GM18505 (cell line): ENCODE measurements at regions not wholly inside any gene's neighbourhood (a gene's known extent, or its start where the extent isn't known, plus 50 kb on each side); places are given as distances from the start of the nearest gene placed in this dataset.

Experiments
- ATAC-seq: cut with Tn5 transposase; IDR thresholded peaks from one replicate; pipeline ENCODE4 v1.9.1; 2021; ENCODE audit not compliant: unreplicated experiment
- POLR2A ChIP-seq: IDR thresholded peaks from 4 replicates; pipeline ENCODE4 v1.6.1; 2011; ENCODE audit warnings: borderline replicate concordance; ENCODE audit not compliant: insufficient read depth, insufficient read length; ENCODE audit errors: extremely low read depth

DNA sequence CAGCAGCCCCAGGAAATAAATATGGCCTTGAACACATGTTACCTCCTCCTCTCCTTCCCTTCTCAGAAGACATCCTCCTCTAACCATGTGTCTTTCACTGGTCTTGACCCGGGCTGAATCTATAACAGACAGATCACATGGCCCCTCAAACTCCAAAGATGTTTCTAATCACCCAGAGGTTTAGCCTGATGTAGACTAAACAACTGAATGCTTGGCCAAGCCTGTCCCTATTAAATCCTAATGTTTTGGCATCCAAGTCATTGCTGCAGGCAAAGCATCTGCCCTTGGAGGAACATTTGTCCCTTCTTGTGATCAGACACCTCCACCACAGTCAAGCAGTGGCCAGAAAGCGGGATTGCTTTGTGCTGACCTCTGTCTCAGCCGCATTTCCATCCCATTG is 65.5 kb downstream of the ANKRD60 start:
- TF ChIP-seq POLR2A: no peak
- ATAC-seq: no peak

DNA sequence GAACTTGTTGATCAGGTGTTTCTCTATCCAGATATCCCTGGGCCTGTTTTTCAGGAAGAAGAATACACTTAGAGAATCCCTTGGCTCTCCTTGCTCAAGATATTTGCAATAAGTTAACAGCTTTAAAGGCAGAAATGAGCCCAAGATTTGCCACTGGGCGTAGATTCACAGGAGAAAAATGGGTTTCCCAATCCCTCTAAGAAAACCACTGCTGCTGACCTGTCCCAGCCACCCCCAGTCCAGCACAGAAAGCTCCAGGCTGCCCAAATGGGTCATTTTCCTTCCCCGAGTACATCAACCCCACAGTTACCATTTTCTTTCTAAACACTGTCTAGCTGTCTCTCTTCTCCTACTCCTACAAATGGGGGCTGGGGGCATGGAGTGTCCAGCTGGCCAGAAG is 67.3 kb downstream of the ANKRD60 start:
- no peak for ATAC-seq
- no peak for TF ChIP-seq POLR2A

DNA sequence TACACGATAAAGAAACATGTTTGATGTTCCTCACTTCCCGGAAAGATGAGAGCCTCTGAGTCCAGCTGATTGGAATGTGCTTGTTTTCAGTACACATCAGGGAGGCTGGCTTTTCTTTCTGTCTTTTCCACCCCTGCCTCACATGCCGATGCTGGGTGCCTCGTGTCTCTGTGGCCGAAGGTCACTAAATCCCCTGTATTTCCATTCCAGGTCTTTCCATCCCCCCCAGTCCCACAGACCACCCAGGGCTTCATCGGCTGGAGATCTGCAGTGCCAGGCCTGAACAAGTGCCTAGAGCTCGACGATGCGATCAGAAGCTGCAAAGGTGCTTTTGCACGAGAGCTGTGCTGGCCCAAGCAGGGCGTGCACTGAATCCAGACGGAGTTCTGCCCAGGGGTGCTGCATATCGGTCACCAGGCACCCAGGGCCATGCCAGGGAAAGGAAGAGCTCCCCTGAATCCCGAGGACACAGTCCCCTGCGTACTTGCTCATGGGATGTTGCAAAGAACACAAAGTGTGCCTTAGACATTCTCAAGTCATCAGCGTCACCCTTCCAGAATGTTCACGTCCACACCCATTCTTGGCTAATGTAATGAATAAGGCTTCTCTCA is 67.9 kb downstream of the ANKRD60 start:
- TF ChIP-seq POLR2A: no peak
- ATAC-seq: no peak

DNA sequence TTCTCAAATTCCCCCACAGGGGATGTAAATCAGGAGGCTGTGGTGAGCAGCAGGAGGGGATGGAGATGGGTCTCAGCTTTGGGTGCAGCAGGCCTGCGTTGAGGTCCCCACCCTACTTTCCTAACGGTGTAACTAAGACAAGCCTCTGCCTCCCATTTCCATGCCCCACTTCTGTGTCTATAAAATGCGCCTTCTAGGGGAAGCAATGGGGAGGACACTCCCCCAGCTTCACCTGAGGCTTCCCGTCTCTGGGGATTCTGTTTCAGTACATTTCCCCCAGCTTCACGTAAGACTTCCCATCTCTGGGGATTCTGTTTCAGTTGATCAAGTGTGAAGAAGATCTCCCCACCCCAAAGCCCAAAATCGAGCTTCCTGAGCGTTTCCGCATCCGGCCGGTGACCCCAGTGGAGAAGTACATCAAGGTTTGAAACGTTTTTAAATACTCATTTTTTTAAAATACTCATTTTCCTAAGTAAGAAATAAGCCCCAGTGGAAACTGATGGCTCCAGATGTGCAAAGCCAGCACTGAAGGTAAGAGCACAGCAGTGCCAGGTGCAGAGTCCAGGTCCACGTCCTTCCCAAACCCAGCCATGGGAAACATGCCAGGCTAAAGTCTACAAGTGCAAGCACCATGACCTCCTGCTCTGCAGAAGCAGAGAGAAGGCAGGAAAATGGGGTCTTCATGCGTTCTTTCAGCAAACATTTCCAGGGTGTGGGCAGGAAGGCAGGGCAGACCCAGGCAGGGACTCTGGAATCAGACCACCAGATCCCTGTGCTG is 73.1 kb downstream of the ANKRD60 start:
- no peak for TF ChIP-seq POLR2A

DNA sequence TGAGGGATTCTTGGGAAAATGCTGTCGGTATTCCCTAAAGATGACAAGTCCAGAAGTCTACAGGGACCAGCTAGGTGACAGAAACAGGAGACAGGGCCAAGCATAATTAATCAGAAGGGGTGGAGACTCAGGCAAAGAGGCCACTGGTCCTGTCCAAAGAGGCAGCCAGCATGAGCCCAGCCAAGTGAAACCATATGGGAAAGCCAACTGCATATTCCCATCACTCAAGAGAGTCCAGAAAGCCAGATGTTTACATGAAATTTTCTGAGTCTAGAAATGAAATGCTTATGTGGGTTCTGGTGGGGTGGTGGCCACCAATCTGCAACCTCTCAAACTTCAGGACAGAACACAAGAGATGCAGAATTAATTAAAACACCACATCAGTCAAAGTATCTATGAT is 74.3 kb downstream of the ANKRD60 start:
- ATAC-seq: no peak

More for the DNA sequence above, 73.1 kb downstream of the ANKRD60 start:
- ATAC-seq: no peak

DNA sequence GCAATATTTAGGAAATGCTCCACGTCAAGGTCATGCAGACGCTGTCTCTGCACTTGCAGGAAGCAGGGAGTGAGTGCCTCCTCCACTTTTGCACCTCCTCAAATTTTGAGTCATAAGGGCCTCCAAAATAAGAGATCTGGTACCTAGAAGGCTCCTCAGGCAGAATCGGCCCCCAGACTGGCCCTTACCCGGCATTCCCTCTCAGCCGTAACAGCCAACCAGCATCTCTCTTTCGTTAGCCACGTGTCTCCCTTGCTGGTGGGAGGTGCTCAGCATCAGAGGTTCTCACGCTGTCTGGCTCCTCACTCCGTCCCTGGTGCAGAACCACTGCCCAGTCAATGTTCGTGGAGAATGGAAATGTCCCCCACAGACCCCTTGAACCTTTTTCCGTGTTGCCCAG is 75.3 kb downstream of the ANKRD60 start:
- TF ChIP-seq POLR2A: no peak
- no peak for ATAC-seq

More for the DNA sequence above, 74.3 kb downstream of the ANKRD60 start:
- TF ChIP-seq POLR2A: no peak

DNA sequence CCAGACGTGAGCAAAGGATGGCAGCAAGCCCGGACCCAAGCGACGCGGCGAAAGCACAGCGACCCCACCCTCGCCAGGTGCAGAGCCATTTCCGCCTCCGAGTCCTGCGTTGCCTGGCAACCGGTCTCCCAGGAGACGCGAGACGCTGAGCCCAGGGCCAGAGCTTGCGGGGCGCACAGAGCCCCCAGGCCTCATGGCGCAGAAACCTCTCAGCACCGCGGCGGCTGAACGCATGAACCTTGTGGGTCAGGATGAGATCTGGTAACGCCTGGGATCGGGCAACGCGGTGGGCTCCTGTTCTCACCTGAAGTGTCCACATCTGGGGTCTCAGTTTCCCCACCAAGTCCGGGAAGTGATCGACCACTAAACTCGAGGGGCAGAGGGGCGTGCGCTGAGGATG is 77.7 kb downstream of the ANKRD60 start:
- ATAC-seq: no peak
- TF ChIP-seq POLR2A: no peak

DNA sequence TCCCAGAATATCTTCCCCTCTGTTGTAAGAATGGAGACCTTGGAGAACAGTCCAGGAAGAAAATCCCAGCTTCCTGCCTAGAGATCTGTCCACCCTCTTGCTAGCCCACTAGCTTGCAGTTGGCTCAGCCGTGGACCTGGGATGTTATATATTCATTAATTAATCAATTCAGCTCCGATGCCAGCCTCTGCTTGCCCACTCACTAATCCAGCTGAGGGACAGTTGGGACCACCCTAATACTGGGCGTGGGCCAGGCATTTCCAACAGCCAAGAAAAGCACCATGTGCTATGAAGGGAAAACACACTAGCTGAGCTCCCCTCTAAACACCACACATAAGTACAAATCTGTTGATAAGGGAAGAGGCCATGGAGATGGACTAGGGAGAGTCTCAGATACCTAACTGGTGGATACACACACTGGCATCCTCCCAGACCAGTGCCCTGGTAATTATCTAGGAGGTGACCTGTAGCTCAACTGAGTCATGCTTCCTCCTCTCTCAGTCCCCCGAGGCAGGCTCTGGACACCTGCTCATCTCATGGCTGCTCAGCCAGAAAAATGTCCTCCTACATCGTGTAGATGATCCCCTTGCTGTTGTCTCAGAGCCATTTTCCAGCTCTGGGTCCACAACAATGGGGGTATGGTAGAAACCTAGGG is 78.9 kb downstream of the ANKRD60 start:
- no peak for ATAC-seq
- TF ChIP-seq POLR2A: no peak

DNA sequence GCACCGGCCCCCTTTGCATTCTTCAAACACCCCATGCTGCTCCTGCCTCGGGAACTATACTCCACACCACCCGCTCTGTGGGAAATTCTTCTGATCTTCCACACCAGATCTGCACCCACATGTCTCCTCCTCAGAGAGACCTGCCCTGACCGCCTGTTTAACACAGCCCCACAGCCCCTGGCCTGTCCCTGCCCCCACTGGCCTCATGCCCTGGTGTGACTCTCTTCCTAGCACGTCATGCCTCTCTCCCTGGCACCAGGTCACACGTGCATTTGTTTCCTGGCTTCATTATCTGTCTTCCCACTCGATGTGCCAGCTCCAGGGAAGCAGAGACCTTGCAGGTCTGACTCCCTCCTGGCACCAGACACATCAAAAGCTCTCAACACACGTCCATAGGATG is 79.6 kb downstream of the ANKRD60 start:
- ATAC-seq: no peak
- no peak for TF ChIP-seq POLR2A

DNA sequence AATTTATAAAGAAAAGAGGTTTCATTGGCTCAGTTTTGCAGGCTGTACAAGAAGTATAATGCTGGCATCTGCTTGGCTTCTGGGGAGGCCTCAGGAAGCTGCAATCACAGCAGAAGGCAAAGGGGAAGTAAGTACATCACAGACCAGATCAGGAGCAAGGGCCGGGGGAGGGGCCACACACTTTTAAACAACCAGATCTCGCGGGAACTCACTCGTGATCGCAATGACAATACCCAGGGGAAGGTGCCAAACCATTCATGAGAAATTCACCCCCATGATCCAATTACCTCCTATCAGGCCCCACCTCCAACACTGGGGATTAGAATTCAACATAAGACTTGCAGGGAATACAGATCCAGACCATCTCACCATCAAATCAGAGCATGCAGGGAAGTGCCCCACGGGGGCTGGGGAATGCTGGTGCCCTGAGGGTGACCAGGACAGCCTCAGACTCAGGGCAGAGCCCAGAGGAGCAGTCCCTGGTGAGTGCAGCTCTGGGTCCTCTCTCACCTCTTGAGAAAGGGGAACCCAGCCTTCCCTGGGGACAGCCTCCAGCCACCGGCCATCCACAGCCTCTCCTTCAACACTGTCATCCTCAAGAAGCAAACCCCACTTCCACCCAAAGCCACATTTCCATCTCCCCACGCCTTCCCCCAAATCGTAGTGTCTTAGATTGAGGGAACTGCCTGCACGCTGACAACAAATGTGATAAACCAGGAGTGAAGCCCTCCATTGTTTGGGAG is 80.7 kb downstream of the ANKRD60 start:
- ATAC-seq: no peak
- TF ChIP-seq POLR2A: no peak

DNA sequence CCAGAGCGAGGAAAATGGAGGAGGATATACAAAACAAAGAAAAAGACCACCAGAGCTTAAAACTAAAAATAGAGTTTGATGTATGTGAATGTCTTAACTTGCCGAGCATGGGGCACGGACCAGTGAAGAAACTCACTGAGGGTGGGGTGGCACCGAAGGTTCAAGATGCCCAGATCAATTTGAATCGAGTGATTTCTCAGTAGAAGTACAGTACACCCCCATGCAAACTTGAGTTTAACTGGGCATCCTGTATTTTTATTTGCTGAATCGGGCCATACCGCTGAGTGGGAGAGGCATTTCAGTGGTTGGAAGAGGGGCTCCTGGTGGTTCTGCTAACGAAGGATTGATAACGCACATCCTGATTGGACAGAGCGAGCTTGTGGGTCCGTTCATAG is 81.7 kb downstream of the ANKRD60 start:
- no peak for ATAC-seq
- TF ChIP-seq POLR2A: no peak

DNA sequence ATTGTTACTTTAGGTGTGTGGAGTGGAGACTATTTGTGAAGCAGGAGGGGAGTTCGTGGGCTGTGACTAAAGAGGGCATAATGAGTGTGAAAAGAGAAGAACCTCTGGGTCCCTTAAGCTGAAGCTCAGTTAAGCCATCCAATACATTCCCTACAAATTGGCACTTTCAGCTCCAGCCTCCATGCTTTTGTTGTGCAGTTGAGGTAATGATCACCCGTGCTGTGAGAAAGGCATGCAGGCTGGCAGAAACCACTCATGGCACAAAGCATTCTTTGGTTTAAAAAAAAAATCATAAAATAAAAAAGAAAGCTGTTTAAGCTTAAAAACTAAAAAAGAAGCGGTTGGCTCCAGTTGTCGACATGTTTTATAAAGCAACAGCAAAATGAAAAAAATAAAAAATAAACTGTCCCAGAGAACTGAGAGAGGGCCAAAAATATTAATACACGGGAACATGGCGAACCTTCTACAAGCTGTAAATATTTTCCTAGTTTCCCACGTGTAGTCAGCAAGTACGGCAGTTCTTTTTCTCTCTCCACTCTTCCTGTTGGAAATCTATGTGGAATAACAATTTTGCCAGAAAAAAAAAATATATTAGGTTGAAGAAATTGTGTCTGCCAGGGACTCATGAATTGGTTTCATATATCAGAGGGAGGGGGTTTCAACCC is 82.2 kb downstream of the ANKRD60 start:
- no peak for ATAC-seq

More for the DNA sequence above, 82.2 kb downstream of the ANKRD60 start:
- TF ChIP-seq POLR2A: no peak
